DND-41 (cell line): ENCODE measurements at regions not wholly inside any gene's neighbourhood (a gene's known extent, or its start where the extent isn't known, plus 50 kb on each side); places are given as distances from the start of the nearest gene placed in this dataset.

Experiments used
- ATAC-seq: fragments of 200-7000 bp; cut with Tn5 transposase; 3 replicates; pipeline ENCODE4 v1.9.1; 2021; ENCODE audit warnings: low read depth; ENCODE audit not compliant: insufficient read depth
- DNase-seq: peaks from one replicate; pipeline ENCODE4 v3.0.0-alpha.2; 2020
- H2AFZ ChIP-seq: 2 replicates; pipeline ENCODE4 v1.6.0; 2012; ENCODE audit warnings: low read depth, low read length
- H3K27ac ChIP-seq: 2 replicates; pipeline ENCODE4 v1.5.1; 2012; ENCODE audit warnings: low read length, inconsistent platforms
- H3K27me3 ChIP-seq: fragments of 200-600 bp; sonication (generic); 2 replicates; pipeline ENCODE4 v1.6.0; 2012; ENCODE audit warnings: low read length, mild to moderate bottlenecking, inconsistent platforms; ENCODE audit not compliant: insufficient read depth, poor library complexity
- H3K36me3 ChIP-seq: 2 replicates; pipeline ENCODE4 v1.5.1; 2012; ENCODE audit warnings: low read length, inconsistent platforms; ENCODE audit not compliant: insufficient read depth
- H3K4me1 ChIP-seq: 2 replicates; pipeline ENCODE4 v1.5.1; 2012; ENCODE audit warnings: mild to moderate bottlenecking, low read length; ENCODE audit not compliant: insufficient read depth
- H3K4me2 ChIP-seq: 2 replicates; pipeline ENCODE4 v1.6.0; 2012; ENCODE audit warnings: mild to moderate bottlenecking, moderate library complexity, low read length, inconsistent platforms; ENCODE audit not compliant: insufficient read depth
- H3K4me3 ChIP-seq, 2 experiments: fragments of 200-600 bp in 1 of 2; shearing (Covaris generic) in 1 of 2; 2 replicates each; pipeline ENCODE4 v1.5.1; 2012 to 2016; ENCODE audit warnings: inconsistent platforms in 2 of 2, low read length in 2 of 2, mild to moderate bottlenecking in 2 of 2, low read depth in 1 of 2, moderate library complexity in 1 of 2
- H3K79me2 ChIP-seq: 2 replicates; pipeline ENCODE4 v1.6.0; 2012; ENCODE audit warnings: low read length, inconsistent platforms; ENCODE audit not compliant: insufficient read depth
- H3K9ac ChIP-seq: 2 replicates; pipeline ENCODE4 v1.6.0; 2012; ENCODE audit warnings: low read depth, mild to moderate bottlenecking, inconsistent platforms, low read length, moderate library complexity
- H3K9me3 ChIP-seq: 2 replicates; pipeline ENCODE4 v1.5.1; 2012; ENCODE audit warnings: low read length, moderate library complexity, mild to moderate bottlenecking, inconsistent platforms; ENCODE audit not compliant: insufficient read depth, severe bottlenecking
- H4K20me1 ChIP-seq: 2 replicates; pipeline ENCODE4 v1.6.0; 2012; ENCODE audit warnings: low read length; ENCODE audit not compliant: insufficient read depth
- CTCF ChIP-seq: IDR thresholded peaks from 2 replicates; pipeline ENCODE4 v1.5.1; 2012; ENCODE audit warnings: borderline replicate concordance, low read length, moderate library complexity, mild to moderate bottlenecking; ENCODE audit not compliant: poor library complexity, severe bottlenecking; ENCODE audit errors: extremely low read depth
- EZH2 ChIP-seq: IDR thresholded peaks from 3 replicates; pipeline ENCODE4 v1.6.1; 2012; ENCODE audit warnings: borderline replicate concordance, low read depth, mild to moderate bottlenecking, moderate library complexity, low read length, inconsistent platforms; ENCODE audit not compliant: severe bottlenecking

GRCh38 chr18:73254564-73254963 is 386.8 kb upstream of the NETO1 start:
- H2AFZ ChIP-seq, result no peak overlapping the region
- ATAC-seq, result no peak
- H3K27ac ChIP-seq, result no peak overlapping the region
- TF ChIP-seq EZH2, result no peak
- TF ChIP-seq CTCF, result no peak
- H3K9ac ChIP-seq, result no peak overlapping the region
- no peak for DNase-seq
- H3K79me2 ChIP-seq, result no peaks in the 10 kb centered on the region
- no peaks in the 10 kb centered on the region for H3K9me3 ChIP-seq
- H3K4me2 ChIP-seq, result no peak overlapping the region
- H3K4me1 ChIP-seq, result no peaks in the 10 kb centered on the region
- no peak overlapping the region for H3K4me3 ChIP-seq
- H3K27me3 ChIP-seq, result no peaks in the 10 kb centered on the region
- H4K20me1 ChIP-seq, result no peaks in the 10 kb centered on the region
- no peaks in the 10 kb centered on the region for H3K36me3 ChIP-seq

GRCh38 chr18:73249030-73249429 is 381.2 kb upstream of the NETO1 start:
- no peak for TF ChIP-seq CTCF
- TF ChIP-seq EZH2, result no peak
- DNase-seq, result no peak
- Histone ChIP-seq H3K9me3 (no peaks in the 10 kb centered on the region), H3K79me2 (no peaks in the 10 kb centered on the region), H3K36me3 (no peaks in the 10 kb centered on the region), H3K27me3 (no peaks in the 10 kb centered on the region), H3K9ac (no peak overlapping the region), H4K20me1 (no peaks in the 10 kb centered on the region), H3K27ac (no peak overlapping the region), H3K4me2 (no peak overlapping the region), H2AFZ (no peak overlapping the region), H3K4me1 (no peaks in the 10 kb centered on the region), H3K4me3 (no peak overlapping the region)
- no peak for ATAC-seq

- H3K27ac ChIP-seq, result no peak overlapping the region
- DNase-seq, result no peak
These were observed 379.0 kb upstream of the NETO1 start for GRCh38 chr18:73246763-73247162.

More at GRCh38 chr18:73246763-73247162, 379.0 kb upstream of the NETO1 start:
- TF ChIP-seq EZH2, result no peak
- no peak for TF ChIP-seq CTCF
- H3K79me2 ChIP-seq, result no peaks in the 10 kb centered on the region
- H3K9ac ChIP-seq, result no peak overlapping the region
- H2AFZ ChIP-seq, result no peak overlapping the region
- no peaks in the 10 kb centered on the region for H3K9me3 ChIP-seq
- H4K20me1 ChIP-seq, result no peaks in the 10 kb centered on the region
- ATAC-seq, result no peak
- H3K4me1 ChIP-seq, result no peaks in the 10 kb centered on the region
- no peak overlapping the region for H3K4me3 ChIP-seq
- H3K27me3 ChIP-seq, result no peaks in the 10 kb centered on the region
- no peaks in the 10 kb centered on the region for H3K36me3 ChIP-seq
- no peak overlapping the region for H3K4me2 ChIP-seq
